Muscle layer of duodenum (tissue), 2 donors: ENCODE measurements at regions not wholly inside any gene's neighbourhood (a gene's known extent, or its start where the extent isn't known, plus 50 kb on each side); places are given as distances from the start of the nearest gene placed in this dataset.

Source experiments
- H3K27ac ChIP-seq: one replicate; pipeline ENCODE4 v1.7.0; 2013; ENCODE audit warnings: mild to moderate bottlenecking, low read length
- H3K27me3 ChIP-seq: one replicate; pipeline ENCODE4 v1.7.0; 2013; ENCODE audit warnings: low read depth, mild to moderate bottlenecking, control low read depth, low read length
- H3K36me3 ChIP-seq, 2 donors: one replicate each; pipeline ENCODE4 v1.7.0; 2013; ENCODE audit warnings: low read length in 2 of 2, control low read depth in 1 of 2, mild to moderate bottlenecking in 1 of 2; ENCODE audit not compliant: insufficient read depth in 2 of 2, control insufficient read depth in 1 of 2
- H3K4me1 ChIP-seq, 2 donors: one replicate each; pipeline ENCODE4 v1.7.0; 2013; ENCODE audit warnings: low read length in 2 of 2, mild to moderate bottlenecking in 2 of 2, control low read depth in 1 of 2, moderate library complexity in 1 of 2; ENCODE audit not compliant: insufficient read depth in 2 of 2, control insufficient read depth in 1 of 2
- H3K4me3 ChIP-seq, 2 donors: one replicate each; pipeline ENCODE4 v1.7.0; 2013; ENCODE audit warnings: low read length in 2 of 2, low read depth in 1 of 2, mild to moderate bottlenecking in 1 of 2
- H3K9me3 ChIP-seq, 2 donors: one replicate each; pipeline ENCODE4 v1.7.0; 2013; ENCODE audit warnings: low read length in 2 of 2, control low read depth in 1 of 2, mild to moderate bottlenecking in 1 of 2; ENCODE audit not compliant: control insufficient read depth in 1 of 2
- donor health status: healthy.

DNA sequence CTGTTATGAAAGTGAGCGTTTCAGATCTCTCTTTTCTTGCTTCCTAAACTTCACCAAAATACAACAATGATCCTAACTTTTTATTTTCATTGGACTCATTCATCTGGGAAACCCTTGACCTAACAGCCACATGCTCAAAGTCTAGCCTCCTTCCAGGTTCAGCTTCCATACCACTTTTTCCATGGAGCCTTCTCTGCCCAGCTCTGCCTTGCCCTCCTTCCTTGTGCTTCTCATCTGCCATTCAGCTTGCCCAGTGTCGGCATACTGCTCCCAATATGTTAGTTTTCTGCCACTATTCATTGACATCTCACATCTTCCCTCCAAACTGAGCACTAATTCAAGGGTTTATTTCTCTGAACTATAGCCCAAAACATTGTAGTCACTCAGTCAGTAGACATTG lies 214.7 kb downstream of the RAD51AP2 start:
- Histone ChIP-seq H3K9me3 (no peaks in the 10 kb centered on the region), H3K27ac (no peak overlapping the region), H3K4me3 (no peak overlapping the region)

DNA sequence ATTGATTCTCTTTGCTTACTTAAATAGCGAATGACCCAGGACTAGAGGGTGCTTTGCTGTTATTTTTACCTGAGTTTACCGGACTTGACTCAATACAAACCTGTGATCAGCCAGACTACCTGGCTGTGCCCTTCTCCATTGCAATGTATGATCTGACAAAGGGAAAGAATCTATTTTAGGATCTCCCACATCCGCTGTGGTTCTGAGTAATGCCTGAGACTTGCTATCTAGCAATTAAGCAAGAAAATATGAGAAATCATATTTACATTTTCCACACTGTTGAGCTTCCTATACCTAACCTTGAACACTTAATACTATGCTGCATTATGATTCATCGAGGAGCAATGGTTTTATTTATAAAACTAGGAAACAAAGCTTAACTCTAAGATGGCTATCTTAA lies 215.2 kb downstream of the RAD51AP2 start:
- Histone ChIP-seq H3K27me3 (no peaks in the 10 kb centered on the region), H3K4me3 (no peak overlapping the region), H3K36me3 (no peaks in the 10 kb centered on the region), H3K27ac (no peak overlapping the region), H3K4me1 (no peaks in the 10 kb centered on the region), H3K9me3 (no peaks in the 10 kb centered on the region)

More for the DNA sequence above, 214.7 kb downstream of the RAD51AP2 start:
- Histone ChIP-seq H3K4me1 (no peaks in the 10 kb centered on the region), H3K27me3 (no peaks in the 10 kb centered on the region), H3K36me3 (no peaks in the 10 kb centered on the region)

DNA sequence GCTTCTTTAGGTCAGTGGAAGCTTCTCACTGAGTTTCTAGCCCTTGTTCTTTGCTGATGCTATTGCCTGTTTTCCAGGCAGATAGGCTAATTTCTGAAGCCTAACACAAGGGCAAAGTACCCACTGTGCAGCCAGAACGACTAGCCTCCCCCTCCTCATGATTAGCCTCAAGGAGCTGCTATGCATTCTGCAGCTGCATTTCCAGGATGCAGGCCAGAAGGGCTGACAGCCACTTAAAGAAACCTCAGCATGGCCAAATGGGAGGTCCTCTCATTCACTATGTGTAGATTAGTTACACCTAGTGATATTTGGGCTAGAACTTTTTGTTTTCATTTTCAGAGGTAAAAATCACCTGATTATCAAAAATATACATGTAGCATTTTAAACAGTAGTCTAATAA lies 216.0 kb downstream of the RAD51AP2 start:
- Histone ChIP-seq H3K36me3 (no peaks in the 10 kb centered on the region), H3K4me3 (no peak overlapping the region), H3K9me3 (no peaks in the 10 kb centered on the region), H3K4me1 (no peaks in the 10 kb centered on the region), H3K27ac (no peak overlapping the region), H3K27me3 (no peaks in the 10 kb centered on the region)

DNA sequence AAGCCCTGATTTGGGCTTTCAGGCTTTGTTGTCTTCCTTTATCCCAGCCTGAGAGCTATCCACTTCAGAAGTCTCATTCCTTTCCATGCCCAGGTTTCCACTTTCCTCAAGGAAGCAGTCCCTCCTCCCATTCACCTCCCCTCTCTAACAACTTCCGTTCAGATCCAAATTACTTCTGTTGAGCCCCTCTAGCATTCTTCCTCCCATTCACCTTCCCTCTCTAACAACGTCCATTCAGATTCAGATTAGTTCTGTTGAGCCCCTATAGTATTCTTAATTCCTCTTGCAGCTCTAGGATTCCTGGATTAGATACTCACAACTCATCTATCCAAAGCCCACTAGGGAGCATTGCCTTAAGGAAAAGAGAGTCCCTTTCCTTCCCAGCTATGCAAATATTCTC lies 216.8 kb downstream of the RAD51AP2 start:
- no peak overlapping the region for H3K4me3 ChIP-seq
- no peaks in the 10 kb centered on the region for H3K4me1 ChIP-seq
- H3K36me3 ChIP-seq, result no peaks in the 10 kb centered on the region
- no peak overlapping the region for H3K27ac ChIP-seq
- H3K27me3 ChIP-seq, result no peaks in the 10 kb centered on the region
- no peaks in the 10 kb centered on the region for H3K9me3 ChIP-seq

DNA sequence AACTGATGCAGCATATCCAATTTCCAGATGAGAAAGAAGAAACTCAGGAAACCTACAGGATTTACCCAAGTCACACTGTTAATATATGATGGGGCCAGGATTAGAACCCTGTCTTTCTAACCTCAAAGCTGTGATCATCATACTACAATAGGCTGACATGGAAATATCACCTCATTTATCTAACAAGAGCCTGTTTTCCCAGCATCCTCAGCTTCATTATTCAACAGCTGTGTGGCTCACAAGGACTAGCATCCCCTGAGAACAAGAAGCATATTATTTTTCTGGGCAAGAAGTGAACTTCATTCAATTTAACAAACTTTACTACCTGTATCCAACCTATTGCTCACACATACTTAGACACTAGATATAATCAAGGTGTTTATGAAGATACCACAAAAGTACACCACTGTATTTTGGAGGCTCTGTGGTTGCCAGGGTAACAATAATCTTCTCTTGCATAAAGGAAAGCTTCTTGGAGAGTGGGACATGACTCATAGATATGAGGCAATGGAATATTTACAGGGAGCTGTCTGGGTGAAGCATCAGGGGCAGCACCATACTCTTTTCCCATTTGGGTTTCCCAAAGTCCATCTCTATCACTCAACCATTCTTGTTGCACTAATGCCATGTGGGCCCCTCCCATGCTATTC lies 218.2 kb downstream of the RAD51AP2 start:
- Histone ChIP-seq H3K9me3 (no peaks in the 10 kb centered on the region), H3K36me3 (no peaks in the 10 kb centered on the region)

DNA sequence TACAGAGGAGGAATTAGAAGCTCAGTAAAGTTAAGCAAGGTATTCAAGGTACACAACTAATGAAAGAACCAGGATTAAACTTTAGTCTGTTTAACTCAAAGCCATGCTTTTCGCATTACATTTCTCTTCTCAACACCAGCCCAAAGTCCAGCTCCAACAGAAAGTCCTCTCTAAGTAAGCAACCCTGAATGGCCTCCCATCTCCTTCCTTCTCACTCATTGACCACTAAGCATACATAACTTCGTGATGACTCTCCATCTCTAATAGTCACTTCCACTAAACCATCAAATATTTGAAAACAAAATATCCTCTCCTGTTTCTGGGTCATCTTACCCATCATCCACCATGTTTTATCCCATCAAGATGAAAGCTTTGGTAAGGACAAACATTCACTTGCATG lies 219.8 kb downstream of the RAD51AP2 start:
- Histone ChIP-seq H3K27me3 (no peaks in the 10 kb centered on the region), H3K4me1 (no peaks in the 10 kb centered on the region), H3K4me3 (no peak overlapping the region), H3K27ac (no peak overlapping the region), H3K9me3 (no peaks in the 10 kb centered on the region), H3K36me3 (no peaks in the 10 kb centered on the region)

More for the DNA sequence above, 218.2 kb downstream of the RAD51AP2 start:
- Histone ChIP-seq H3K27ac (no peak overlapping the region), H3K4me3 (no peak overlapping the region), H3K27me3 (no peaks in the 10 kb centered on the region), H3K4me1 (no peaks in the 10 kb centered on the region)

DNA sequence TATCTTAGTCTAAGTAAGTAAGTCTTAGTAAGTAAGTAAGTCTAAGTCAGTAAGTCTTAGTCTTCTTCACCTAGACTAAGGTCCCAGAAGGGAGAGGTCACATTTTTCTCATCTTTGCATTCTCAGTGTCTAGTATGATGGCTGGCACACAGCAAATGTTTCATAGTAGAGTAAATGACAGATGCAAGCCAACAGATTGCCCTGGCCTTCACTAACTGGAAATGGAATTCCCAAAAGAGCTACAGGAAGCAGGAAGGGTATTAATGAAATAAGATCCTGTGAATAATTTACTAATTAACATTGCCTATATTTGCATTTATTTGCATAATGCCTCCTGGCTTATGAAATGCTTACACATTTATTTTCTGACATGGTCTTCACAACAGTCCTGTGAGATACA lies 221.6 kb downstream of the RAD51AP2 start:
- Histone ChIP-seq H3K27me3 (no peaks in the 10 kb centered on the region), H3K27ac (no peak overlapping the region), H3K4me1 (no peaks in the 10 kb centered on the region), H3K9me3 (no peaks in the 10 kb centered on the region), H3K4me3 (no peak overlapping the region), H3K36me3 (no peaks in the 10 kb centered on the region)

DNA sequence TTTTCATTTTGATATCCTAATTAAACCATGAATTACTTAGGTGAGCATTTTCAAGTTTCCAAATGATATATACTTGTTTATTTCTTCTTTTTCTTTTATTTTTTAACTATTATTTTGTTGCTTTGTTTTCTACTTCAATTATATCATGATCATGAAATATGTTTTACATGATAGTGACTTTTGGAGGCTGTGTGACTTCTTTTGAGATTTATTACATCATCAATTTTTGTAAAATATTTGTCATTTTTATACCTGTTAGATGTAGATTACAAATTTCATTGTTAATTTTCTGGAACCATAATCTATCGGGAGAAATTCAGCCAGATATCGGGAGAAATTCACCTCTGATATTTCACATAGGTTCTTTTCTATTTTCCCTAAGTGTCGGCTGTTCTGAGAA lies 228.6 kb downstream of the RAD51AP2 start:
- Histone ChIP-seq H3K4me1 (no peaks in the 10 kb centered on the region), H3K36me3 (no peaks in the 10 kb centered on the region), H3K27ac (no peak overlapping the region), H3K27me3 (no peaks in the 10 kb centered on the region), H3K9me3 (no peaks in the 10 kb centered on the region), H3K4me3 (no peak overlapping the region)

DNA sequence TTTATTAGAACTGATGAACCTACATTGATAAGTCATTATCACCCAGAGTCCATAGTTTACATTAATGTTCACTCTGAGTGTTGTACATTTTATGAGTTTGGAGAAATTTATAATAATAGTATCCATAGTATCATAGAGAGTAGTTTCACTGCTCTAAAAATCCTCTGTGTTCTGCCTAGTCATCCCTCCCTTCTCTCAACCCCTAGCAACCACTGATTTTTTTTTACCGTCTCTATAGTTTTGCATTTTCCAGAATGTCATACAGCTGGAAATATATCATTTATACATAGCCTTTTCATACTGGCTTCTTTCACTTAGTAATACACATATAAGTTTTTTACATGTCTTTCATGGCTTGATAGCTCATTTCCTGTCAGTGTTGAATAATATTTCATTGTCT lies 231.1 kb downstream of the RAD51AP2 start:
- Histone ChIP-seq H3K27ac (no peak overlapping the region), H3K4me3 (no peak overlapping the region), H3K36me3 (no peaks in the 10 kb centered on the region), H3K4me1 (no peaks in the 10 kb centered on the region), H3K9me3 (no peaks in the 10 kb centered on the region), H3K27me3 (no peaks in the 10 kb centered on the region)

DNA sequence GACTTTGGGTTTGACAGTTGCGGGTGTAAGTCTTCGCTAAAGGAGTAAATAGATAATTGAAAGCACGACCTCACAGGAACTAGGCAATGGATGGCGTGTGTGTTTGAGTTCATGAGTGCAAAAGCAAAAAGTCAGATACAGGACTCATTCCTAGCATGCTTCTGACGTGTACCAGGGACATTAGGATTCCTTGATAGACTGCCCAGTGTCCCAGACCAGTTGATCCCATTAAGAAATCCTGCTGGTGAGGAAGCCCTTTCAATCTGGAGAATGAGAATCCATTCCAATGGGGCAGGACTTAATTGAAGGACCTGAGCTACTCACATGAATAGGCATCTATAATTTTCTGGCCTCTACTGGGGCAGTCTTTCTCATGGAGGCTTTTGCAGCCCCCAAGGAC lies 235.4 kb downstream of the RAD51AP2 start:
- H3K27me3 ChIP-seq, result no peaks in the 10 kb centered on the region
- H3K9me3 ChIP-seq, result no peaks in the 10 kb centered on the region
- no peak overlapping the region for H3K27ac ChIP-seq
- no peaks in the 10 kb centered on the region for H3K36me3 ChIP-seq
- H3K4me1 ChIP-seq, result no peaks in the 10 kb centered on the region
- H3K4me3 ChIP-seq, result no peak overlapping the region

DNA sequence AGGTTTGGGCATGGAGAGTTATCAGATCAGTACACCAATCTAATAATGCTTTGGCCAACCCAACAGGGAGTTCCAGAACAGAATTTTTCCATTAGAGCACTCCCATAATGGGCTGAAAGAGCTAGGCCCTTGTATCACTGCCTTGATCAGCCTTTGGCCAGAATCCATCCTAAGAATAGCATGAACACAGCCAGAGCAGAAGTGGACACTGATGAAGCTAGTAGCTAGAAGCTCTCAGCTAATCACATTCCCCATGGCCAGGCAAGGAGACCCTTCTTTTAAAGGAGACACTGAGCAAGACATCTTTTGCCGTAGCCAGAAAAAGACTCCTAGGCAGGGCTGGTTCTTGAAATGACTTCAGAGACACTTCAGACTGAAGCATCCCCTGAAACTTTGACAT lies 236.0 kb downstream of the RAD51AP2 start:
- Histone ChIP-seq H3K27me3 (no peaks in the 10 kb centered on the region), H3K4me3 (no peak overlapping the region), H3K4me1 (no peaks in the 10 kb centered on the region), H3K9me3 (no peaks in the 10 kb centered on the region), H3K36me3 (no peaks in the 10 kb centered on the region), H3K27ac (no peak overlapping the region)

DNA sequence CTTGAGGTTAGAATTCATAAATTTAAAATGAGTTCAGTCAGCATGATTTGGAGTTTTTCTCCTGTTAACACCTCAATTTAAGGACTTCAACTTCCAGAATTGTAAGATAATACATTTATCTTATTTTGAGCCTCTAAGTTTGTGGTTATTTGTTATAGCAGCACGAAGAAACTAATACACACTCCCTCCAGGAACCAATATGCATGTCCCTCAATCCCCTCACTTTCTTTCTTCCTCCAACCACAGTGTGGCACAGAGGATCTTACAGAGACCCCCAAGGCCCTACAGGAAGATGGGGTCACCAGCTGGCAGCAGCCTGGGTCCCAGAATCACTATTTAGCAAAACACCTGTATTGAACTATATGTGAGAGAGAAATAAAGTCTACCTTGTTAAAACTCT lies 242.0 kb downstream of the RAD51AP2 start:
- Histone ChIP-seq H3K27me3 (no peaks in the 10 kb centered on the region), H3K9me3 (no peaks in the 10 kb centered on the region), H3K4me1 (no peaks in the 10 kb centered on the region), H3K4me3 (no peak overlapping the region), H3K27ac (no peak overlapping the region), H3K36me3 (no peaks in the 10 kb centered on the region)
